HEK293 (cell line): ENCODE measurements at regions not wholly inside any gene's neighbourhood (a gene's known extent, or its start where the extent isn't known, plus 50 kb on each side); places are given as distances from the start of the nearest gene placed in this dataset.

Experiments
- CTCF ChIA-PET: fragments of 350-600 bp; formaldehyde crosslinking; extraction: SDS; loops from one replicate; lab custom pipeline; 2021; ENCODE audit warnings: antibody characterized with exemption; lab: Yijun Ruan, JAX
- POLR2A ChIA-PET: fragments of 300-600 bp; formaldehyde crosslinking; extraction: SDS; loops from one replicate; lab custom pipeline; 2020; ENCODE audit warnings: antibody characterized with exemption, inconsistent platforms; lab: Yijun Ruan, JAX
- H3K27ac ChIP-seq: fragments of 200-500 bp; sonication (Bioruptor generic); 2 replicates; pipeline ENCODE4 v1.5.1; 2014; ENCODE audit warnings: low read depth, low read length, control low read depth, inconsistent platforms; ENCODE audit errors: extremely low read depth
- H3K36me3 ChIP-seq, 2 experiments: fragments of 200-500 bp in 1 of 2; sonication (Bioruptor generic) in 1 of 2; 1 replicate in 1 of 2; 2 replicates in 1 of 2; pipeline ENCODE4 v1.5.1; 2014 to 2017; ENCODE audit warnings: inconsistent platforms in 2 of 2, low read length in 2 of 2; ENCODE audit not compliant: control insufficient read depth in 2 of 2, insufficient read depth in 1 of 2
- H3K4me1 ChIP-seq: fragments of 200-500 bp; sonication (Bioruptor generic); 2 replicates; pipeline ENCODE4 v1.5.1; 2014; ENCODE audit warnings: mild to moderate bottlenecking, low read length, inconsistent platforms; ENCODE audit not compliant: control insufficient read depth, insufficient read depth
- H3K4me3 ChIP-seq: 2 replicates; pipeline ENCODE4 v1.5.1; 2011; ENCODE audit warnings: low read depth, mild to moderate bottlenecking, control low read depth, low read length, moderate library complexity
- H3K9me3 ChIP-seq: fragments of 200-500 bp; sonication (Bioruptor generic); 2 replicates; pipeline ENCODE4 v1.5.1; 2014; ENCODE audit warnings: low read depth, low read length, inconsistent platforms; ENCODE audit not compliant: control insufficient read depth, insufficient read depth
- FEZF1 ChIP-seq: fragments of 450-650 bp; formaldehyde crosslinking; IDR thresholded peaks from 2 replicates; pipeline ENCODE4 v1.5.1; 2016; ENCODE audit warnings: missing biosample characterization, missing genetic modification characterization
- HOXD13 ChIP-seq: sonication (generic); formaldehyde crosslinking; IDR thresholded peaks from 2 replicates; pipeline ENCODE4 v1.8.0; 2022; ENCODE audit warnings: missing genetic modification reagents, borderline replicate concordance
- REPIN1 ChIP-seq: fragments of 450-650 bp; formaldehyde crosslinking; IDR thresholded peaks from 2 replicates; pipeline ENCODE4 v1.5.1; 2017; ENCODE audit warnings: missing biosample characterization, missing genetic modification characterization, low read depth
- SP3 ChIP-seq: fragments of 450-650 bp; formaldehyde crosslinking; IDR thresholded peaks from 2 replicates; pipeline ENCODE4 v1.5.1; 2016; ENCODE audit warnings: missing biosample characterization, missing genetic modification characterization
- SP7 ChIP-seq: fragments of 450-650 bp; formaldehyde crosslinking; IDR thresholded peaks from 2 replicates; pipeline ENCODE4 v1.5.1; 2016; ENCODE audit warnings: missing biosample characterization, missing genetic modification characterization
- ZBTB20 ChIP-seq: fragments of 450-650 bp; formaldehyde crosslinking; IDR thresholded peaks from 2 replicates; pipeline ENCODE4 v1.5.1; 2016; ENCODE audit warnings: missing biosample characterization, missing genetic modification characterization
- ZNF157 ChIP-seq: fragments of 450-650 bp; formaldehyde crosslinking; IDR thresholded peaks from 2 replicates; pipeline ENCODE4 v1.5.1; 2016; ENCODE audit warnings: missing biosample characterization, missing genetic modification characterization
- ZNF211 ChIP-seq: fragments of 450-650 bp; formaldehyde crosslinking; IDR thresholded peaks from 2 replicates; pipeline ENCODE4 v1.5.1; 2016; ENCODE audit warnings: low read depth, missing biosample characterization, missing genetic modification characterization
- ZNF223 ChIP-seq: fragments of 450-650 bp; formaldehyde crosslinking; IDR thresholded peaks from 2 replicates; pipeline ENCODE4 v1.5.1; 2016; ENCODE audit warnings: missing biosample characterization, missing genetic modification characterization
- ZNF366 ChIP-seq: fragments of 450-650 bp; formaldehyde crosslinking; conservative IDR thresholded peaks from 2 replicates; pipeline ENCODE4 v1.5.1; 2016; ENCODE audit warnings: missing biosample characterization, missing genetic modification characterization
- ZNF510 ChIP-seq: fragments of 450-650 bp; formaldehyde crosslinking; IDR thresholded peaks from 2 replicates; pipeline ENCODE4 v1.5.1; 2018; ENCODE audit warnings: mild to moderate bottlenecking, missing genetic modification characterization, missing biosample characterization; ENCODE audit not compliant: insufficient replicate concordance
- ZNF549 ChIP-seq: fragments of 450-650 bp; IDR thresholded peaks from 2 replicates; pipeline ENCODE4 v1.5.1; 2018; ENCODE audit warnings: missing biosample characterization, missing genetic modification characterization, mild to moderate bottlenecking, inconsistent platforms, moderate library complexity
- ZNF621 ChIP-seq: fragments of 450-650 bp; formaldehyde crosslinking; IDR thresholded peaks from 2 replicates; pipeline ENCODE4 v1.5.1; 2017; ENCODE audit warnings: missing biosample characterization, missing genetic modification characterization
- ZNF626 ChIP-seq: fragments of 450-650 bp; sonication (Bioruptor Pico); formaldehyde crosslinking; IDR thresholded peaks from 2 replicates; pipeline ENCODE4 v1.5.1; 2018; ENCODE audit warnings: missing biosample characterization, missing genetic modification characterization, inconsistent platforms
- ZNF664 ChIP-seq: fragments of 450-650 bp; formaldehyde crosslinking; IDR thresholded peaks from 2 replicates; pipeline ENCODE4 v1.5.1; 2016; ENCODE audit warnings: missing biosample characterization, missing genetic modification characterization
- ZSCAN16 ChIP-seq: fragments of 450-650 bp; formaldehyde crosslinking; IDR thresholded peaks from 2 replicates; pipeline ENCODE4 v1.5.1; 2016; ENCODE audit warnings: missing biosample characterization, missing genetic modification characterization
- TF ChIP-seq, protein P1 (sequence below): fragments of 450-650 bp; formaldehyde crosslinking; IDR thresholded peaks from 2 replicates; pipeline ENCODE4 v1.5.0; 2017; ENCODE audit warnings: missing biosample characterization, missing genetic modification characterization, borderline replicate concordance
- TF ChIP-seq, protein P2 (sequence below): fragments of 450-650 bp; formaldehyde crosslinking; conservative IDR thresholded peaks from 2 replicates; pipeline ENCODE4 v1.5.1; 2016; ENCODE audit warnings: low read depth, missing biosample characterization, missing genetic modification characterization
- TF ChIP-seq, protein P3 (sequence below): fragments of 450-650 bp; formaldehyde crosslinking; IDR thresholded peaks from 2 replicates; pipeline ENCODE4 v1.5.1; 2016; ENCODE audit warnings: missing biosample characterization, missing genetic modification characterization
- TF ChIP-seq, protein P4 (sequence below): fragments of 450-650 bp; formaldehyde crosslinking; IDR thresholded peaks from 2 replicates; pipeline ENCODE4 v1.5.1; 2016; ENCODE audit warnings: missing biosample characterization, missing genetic modification characterization

DNA sequence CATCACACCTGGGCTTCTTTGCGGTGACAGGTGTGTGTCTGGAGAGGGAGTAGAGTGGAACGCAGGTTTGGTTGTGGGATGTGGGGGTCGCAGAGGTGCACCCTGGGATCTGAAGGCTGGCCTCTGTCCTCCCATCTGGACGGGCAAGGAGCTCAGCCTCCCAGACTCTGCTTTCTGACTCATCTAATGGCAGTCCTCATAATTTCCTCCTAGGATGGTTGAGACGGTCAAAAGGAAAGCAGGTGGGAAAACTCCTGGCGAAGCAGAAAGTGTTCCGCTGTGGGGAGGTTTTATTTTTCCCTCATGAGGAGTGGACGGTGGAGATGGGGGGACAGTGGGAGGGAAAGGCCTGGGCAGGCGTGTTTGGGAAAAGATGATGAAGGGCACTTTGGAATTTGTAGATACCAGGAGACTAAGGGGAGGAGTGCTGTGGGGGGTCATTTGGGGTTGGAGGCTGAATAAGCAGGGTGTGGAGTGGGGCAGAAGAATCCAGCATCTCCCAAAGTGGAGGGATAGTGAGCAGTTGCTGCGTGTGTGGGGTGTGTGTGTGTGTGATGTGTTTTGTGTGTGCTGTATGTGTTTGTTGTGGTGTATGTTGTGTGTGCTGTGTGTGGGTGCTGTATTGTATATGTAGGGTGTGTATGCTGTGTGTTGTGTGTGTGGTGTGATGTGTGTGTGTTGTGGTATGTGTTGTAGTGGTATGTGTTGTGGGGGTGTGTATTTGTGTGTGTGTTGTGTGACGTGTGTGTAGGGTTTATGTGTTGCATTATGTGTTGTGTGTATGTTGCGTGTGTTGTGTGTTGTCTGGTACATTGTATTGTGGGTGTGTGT, 97.2 kb upstream of the PODXL start (continued):
- TF ChIP-seq, protein P1, sequence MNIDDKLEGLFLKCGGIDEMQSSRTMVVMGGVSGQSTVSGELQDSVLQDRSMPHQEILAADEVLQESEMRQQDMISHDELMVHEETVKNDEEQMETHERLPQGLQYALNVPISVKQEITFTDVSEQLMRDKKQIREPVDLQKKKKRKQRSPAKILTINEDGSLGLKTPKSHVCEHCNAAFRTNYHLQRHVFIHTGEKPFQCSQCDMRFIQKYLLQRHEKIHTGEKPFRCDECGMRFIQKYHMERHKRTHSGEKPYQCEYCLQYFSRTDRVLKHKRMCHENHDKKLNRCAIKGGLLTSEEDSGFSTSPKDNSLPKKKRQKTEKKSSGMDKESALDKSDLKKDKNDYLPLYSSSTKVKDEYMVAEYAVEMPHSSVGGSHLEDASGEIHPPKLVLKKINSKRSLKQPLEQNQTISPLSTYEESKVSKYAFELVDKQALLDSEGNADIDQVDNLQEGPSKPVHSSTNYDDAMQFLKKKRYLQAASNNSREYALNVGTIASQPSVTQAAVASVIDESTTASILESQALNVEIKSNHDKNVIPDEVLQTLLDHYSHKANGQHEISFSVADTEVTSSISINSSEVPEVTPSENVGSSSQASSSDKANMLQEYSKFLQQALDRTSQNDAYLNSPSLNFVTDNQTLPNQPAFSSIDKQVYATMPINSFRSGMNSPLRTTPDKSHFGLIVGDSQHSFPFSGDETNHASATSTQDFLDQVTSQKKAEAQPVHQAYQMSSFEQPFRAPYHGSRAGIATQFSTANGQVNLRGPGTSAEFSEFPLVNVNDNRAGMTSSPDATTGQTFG (tag by site-specific recombination): peak; percentile 22; the same call in 1 of the 2 replicates
- TF ChIP-seq, protein P2, sequence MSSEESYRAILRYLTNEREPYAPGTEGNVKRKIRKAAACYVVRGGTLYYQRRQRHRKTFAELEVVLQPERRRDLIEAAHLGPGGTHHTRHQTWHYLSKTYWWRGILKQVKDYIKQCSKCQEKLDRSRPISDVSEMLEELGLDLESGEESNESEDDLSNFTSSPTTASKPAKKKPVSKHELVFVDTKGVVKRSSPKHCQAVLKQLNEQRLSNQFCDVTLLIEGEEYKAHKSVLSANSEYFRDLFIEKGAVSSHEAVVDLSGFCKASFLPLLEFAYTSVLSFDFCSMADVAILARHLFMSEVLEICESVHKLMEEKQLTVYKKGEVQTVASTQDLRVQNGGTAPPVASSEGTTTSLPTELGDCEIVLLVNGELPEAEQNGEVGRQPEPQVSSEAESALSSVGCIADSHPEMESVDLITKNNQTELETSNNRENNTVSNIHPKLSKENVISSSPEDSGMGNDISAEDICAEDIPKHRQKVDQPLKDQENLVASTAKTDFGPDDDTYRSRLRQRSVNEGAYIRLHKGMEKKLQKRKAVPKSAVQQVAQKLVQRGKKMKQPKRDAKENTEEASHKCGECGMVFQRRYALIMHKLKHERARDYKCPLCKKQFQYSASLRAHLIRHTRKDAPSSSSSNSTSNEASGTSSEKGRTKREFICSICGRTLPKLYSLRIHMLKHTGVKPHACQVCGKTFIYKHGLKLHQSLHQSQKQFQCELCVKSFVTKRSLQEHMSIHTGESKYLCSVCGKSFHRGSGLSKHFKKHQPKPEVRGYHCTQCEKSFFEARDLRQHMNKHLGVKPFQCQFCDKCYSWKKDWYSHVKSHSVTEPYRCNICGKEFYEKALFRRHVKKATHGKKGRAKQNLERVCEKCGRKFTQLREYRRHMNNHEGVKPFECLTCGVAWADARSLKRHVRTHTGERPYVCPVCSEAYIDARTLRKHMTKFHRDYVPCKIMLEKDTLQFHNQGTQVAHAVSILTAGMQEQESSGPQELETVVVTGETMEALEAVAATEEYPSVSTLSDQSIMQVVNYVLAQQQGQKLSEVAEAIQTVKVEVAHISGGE (tag by site-specific recombination): no peak
- TF ChIP-seq ZNF211 (tag by site-specific recombination): 0 out of 2 replicates have a peak, but pooled peaks have one; percentile 11
- no peak for TF ChIP-seq ZNF664
- TF ChIP-seq, protein P3, sequence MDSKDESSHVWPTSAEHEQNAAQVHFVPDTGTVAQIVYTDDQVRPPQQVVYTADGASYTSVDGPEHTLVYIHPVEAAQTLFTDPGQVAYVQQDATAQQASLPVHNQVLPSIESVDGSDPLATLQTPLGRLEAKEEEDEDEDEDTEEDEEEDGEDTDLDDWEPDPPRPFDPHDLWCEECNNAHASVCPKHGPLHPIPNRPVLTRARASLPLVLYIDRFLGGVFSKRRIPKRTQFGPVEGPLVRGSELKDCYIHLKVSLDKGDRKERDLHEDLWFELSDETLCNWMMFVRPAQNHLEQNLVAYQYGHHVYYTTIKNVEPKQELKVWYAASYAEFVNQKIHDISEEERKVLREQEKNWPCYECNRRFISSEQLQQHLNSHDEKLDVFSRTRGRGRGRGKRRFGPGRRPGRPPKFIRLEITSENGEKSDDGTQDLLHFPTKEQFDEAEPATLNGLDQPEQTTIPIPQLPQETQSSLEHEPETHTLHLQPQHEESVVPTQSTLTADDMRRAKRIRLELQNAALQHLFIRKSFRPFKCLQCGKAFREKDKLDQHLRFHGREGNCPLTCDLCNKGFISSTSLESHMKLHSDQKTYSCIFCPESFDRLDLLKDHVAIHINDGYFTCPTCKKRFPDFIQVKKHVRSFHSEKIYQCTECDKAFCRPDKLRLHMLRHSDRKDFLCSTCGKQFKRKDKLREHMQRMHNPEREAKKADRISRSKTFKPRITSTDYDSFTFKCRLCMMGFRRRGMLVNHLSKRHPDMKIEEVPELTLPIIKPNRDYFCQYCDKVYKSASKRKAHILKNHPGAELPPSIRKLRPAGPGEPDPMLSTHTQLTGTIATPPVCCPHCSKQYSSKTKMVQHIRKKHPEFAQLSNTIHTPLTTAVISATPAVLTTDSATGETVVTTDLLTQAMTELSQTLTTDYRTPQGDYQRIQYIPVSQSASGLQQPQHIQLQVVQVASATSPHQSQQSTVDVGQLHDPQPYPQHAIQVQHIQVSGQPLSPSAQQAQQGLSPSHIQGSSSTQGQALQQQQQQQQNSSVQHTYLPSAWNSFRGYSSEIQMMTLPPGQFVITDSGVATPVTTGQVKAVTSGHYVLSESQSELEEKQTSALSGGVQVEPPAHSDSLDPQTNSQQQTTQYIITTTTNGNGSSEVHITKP (tag by site-specific recombination): no peak
- no peak for TF ChIP-seq FEZF1 (tag by site-specific recombination)
- TF ChIP-seq ZNF366: no peak
- TF ChIP-seq ZNF157 (tag by site-specific recombination): no peak
- TF ChIP-seq, all 188 proteins: peak for 12

DNA sequence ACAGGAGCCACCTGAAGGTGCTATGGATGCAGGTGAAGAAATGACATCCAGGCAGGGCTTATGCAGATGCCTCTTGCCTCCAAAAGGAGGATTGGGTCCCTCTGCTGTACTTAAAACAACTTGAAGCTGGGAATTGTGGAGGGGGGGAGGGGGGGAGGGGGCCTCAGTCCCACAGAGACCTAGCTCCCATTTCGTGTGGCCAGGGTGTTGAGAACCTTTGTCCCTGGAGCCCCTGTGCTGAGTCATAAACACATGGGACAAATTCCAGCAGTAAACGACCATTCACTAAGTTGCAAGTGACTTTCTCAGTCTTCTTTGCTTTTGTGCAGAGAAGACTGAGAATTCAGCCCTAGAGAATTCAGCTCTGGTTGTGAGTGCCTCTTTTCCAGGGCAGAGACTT, 96.5 kb upstream of the PODXL start:
- H3K27ac ChIP-seq: no peak overlapping the region
- POLR2A ChIA-PET: no interaction called here

DNA sequence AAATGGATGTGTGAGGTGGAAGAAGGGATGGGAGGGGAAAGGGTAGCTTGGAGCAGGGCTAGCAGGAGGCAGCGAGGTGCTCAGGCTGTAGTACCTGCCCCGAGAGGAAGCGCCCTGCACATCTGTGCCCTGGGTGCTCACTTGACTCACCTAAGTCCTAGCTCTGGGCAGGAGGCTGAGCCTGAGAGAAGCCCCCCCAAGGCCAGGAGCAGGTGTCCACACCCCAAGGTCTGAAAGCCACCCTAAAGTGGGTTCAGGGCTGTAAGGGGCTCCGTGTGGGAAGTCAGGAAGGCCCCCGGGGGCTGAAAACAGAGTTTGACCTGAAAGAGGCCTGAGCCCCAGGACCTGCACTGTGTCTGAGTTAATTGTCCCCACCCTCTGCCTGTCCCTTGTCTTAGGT, 95.8 kb upstream of the PODXL start:
- no peak for TF ChIP-seq ZSCAN16
- TF ChIP-seq ZNF626 (tag by site-specific recombination): no peak
- TF ChIP-seq ZNF223 (tag by site-specific recombination): no peak
- TF ChIP-seq SP3 (tag by site-specific recombination): no peak
- TF ChIP-seq ZBTB20 (tag by site-specific recombination): no peak
- TF ChIP-seq, protein P4, sequence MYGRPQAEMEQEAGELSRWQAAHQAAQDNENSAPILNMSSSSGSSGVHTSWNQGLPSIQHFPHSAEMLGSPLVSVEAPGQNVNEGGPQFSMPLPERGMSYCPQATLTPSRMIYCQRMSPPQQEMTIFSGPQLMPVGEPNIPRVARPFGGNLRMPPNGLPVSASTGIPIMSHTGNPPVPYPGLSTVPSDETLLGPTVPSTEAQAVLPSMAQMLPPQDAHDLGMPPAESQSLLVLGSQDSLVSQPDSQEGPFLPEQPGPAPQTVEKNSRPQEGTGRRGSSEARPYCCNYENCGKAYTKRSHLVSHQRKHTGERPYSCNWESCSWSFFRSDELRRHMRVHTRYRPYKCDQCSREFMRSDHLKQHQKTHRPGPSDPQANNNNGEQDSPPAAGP (tag by site-specific recombination): no peak
- Histone ChIP-seq H3K27ac (no peak overlapping the region), H3K36me3 (no peaks in the 10 kb centered on the region), H3K4me1 (no peaks in the 10 kb centered on the region), H3K9me3 (no peaks in the 10 kb centered on the region), H3K4me3 (no peak overlapping the region)
- ChIA-PET CTCF (interaction anchor here (0.7 to 2.4 kb wide), 3 partner anchors 94 to 382 kb away, joined by 3 to 15 read pairs (median 3); no protein-coding TSS in a partner anchor), POLR2A (no interaction called here)

More for the DNA sequence above, 96.5 kb upstream of the PODXL start:
- Histone ChIP-seq H3K36me3 (no peaks in the 10 kb centered on the region), H3K4me3 (no peak overlapping the region), H3K4me1 (no peaks in the 10 kb centered on the region), H3K9me3 (no peaks in the 10 kb centered on the region)
- TF ChIP-seq HOXD13 (CRISPR knock-in tag): no peak
- no peak for TF ChIP-seq SP7 (tag by site-specific recombination)
- no peak for TF ChIP-seq ZNF621 (tag by site-specific recombination)
- no peak for TF ChIP-seq SP3 (tag by site-specific recombination)
- no peak for TF ChIP-seq ZNF549 (tag by site-specific recombination)
- TF ChIP-seq REPIN1 (tag by site-specific recombination): no peak
- no peak for TF ChIP-seq ZNF510 (tag by site-specific recombination)
- CTCF ChIA-PET: interaction anchor here (0.7 to 2.4 kb wide), 5 partner anchors 95 to 415 kb away, joined by 3 to 15 read pairs (median 3); no protein-coding TSS in a partner anchor
